Panc1 (cell line): ENCODE measurements at regions not wholly inside any gene's neighbourhood (a gene's known extent, or its start where the extent isn't known, plus 50 kb on each side); places are given as distances from the start of the nearest gene placed in this dataset.
"Not testable (repeated sequence)": the region's sequence is repeated elsewhere in the genome, so short reads cannot be mapped to it uniquely, and the experiment has no call there.

Experiments used
- ATAC-seq: fragments of 200-7000 bp; cut with Tn5 transposase; 2 replicates; pipeline ENCODE4 v1.9.1; 2020; ENCODE audit warnings: mild to moderate bottlenecking, moderate library complexity
- BruUV-seq: library from RNA; stranded (reverse); fragments of 400-500 nt; replicated peaks from 2 replicates; lab custom pipeline; 2021; lab: Mats Ljungman, UMichigan
- CTCF ChIA-PET: fragments of 300-600 bp; sonication (Branson Sonifier 250); formaldehyde crosslinking; loops from one replicate; lab custom pipeline; 2022; ENCODE audit warnings: antibody characterized with exemption; lab: Charles Lee
- POLR2A ChIA-PET: fragments of 300-600 bp; sonication (Branson Sonifier 250); formaldehyde crosslinking; loops from one replicate; lab custom pipeline; 2022; ENCODE audit warnings: antibody characterized with exemption; lab: Charles Lee
- DNase-seq: peaks from one replicate; pipeline ENCODE4 v3.0.0-alpha.2; 2010; ENCODE audit warnings: low read depth, low spot score
- H3K27ac ChIP-seq: 2 replicates; pipeline ENCODE4 v1.5.1; 2011; ENCODE audit warnings: mild to moderate bottlenecking, low read length, inconsistent platforms
- H3K27me3 ChIP-seq: fragments of 200-500 bp; sonication (Bioruptor generic); 2 replicates; pipeline ENCODE4 v1.6.0; 2014; ENCODE audit warnings: low read length, inconsistent platforms; ENCODE audit not compliant: control insufficient read depth, insufficient read depth
- H3K36me3 ChIP-seq: fragments of 200-500 bp; sonication (Bioruptor generic); 2 replicates; pipeline ENCODE4 v1.5.1; 2014; ENCODE audit warnings: inconsistent platforms, mild to moderate bottlenecking, low read length, moderate library complexity; ENCODE audit not compliant: control insufficient read depth, insufficient read depth
- H3K4me1 ChIP-seq: 2 replicates; pipeline ENCODE4 v1.5.1; 2011; ENCODE audit warnings: inconsistent platforms, mild to moderate bottlenecking, low read length, moderate library complexity; ENCODE audit not compliant: control insufficient read depth, insufficient read depth
- H3K4me3 ChIP-seq, 2 experiments: 2 replicates each; pipeline ENCODE4 v1.5.1; 2011 to 2012; ENCODE audit warnings: low read depth in 2 of 2, low read length in 2 of 2, mild to moderate bottlenecking in 2 of 2, inconsistent platforms in 1 of 2, moderate library complexity in 1 of 2
- H3K9me3 ChIP-seq: fragments of 200-500 bp; sonication (Bioruptor generic); 2 replicates; pipeline ENCODE4 v1.5.1; 2014; ENCODE audit warnings: low read depth, mild to moderate bottlenecking, inconsistent platforms, low read length, moderate library complexity; ENCODE audit not compliant: control insufficient read depth, insufficient read depth
- POLR2AphosphoS5 ChIP-seq: IDR thresholded peaks from 2 replicates; pipeline ENCODE4 v1.6.1; 2012; ENCODE audit warnings: mild to moderate bottlenecking, low read depth, low read length, moderate library complexity
- REST ChIP-seq, 2 experiments: IDR thresholded peaks; 2 replicates each; pipeline ENCODE4 v1.6.1; 2011 to 2012; ENCODE audit warnings: low read depth in 2 of 2, control low read depth in 1 of 2, low read length in 1 of 2, mild to moderate bottlenecking in 1 of 2, moderate library complexity in 1 of 2; ENCODE audit not compliant: insufficient read depth in 1 of 2
- SIN3A ChIP-seq: IDR thresholded peaks from 2 replicates; pipeline ENCODE4 v1.6.1; 2012; ENCODE audit warnings: low read depth, mild to moderate bottlenecking, low read length, moderate library complexity, borderline replicate concordance; ENCODE audit not compliant: insufficient read depth
- TCF7L2 ChIP-seq: IDR thresholded peaks from 2 replicates; pipeline ENCODE4 v1.6.1; 2011; ENCODE audit warnings: mild to moderate bottlenecking, low read depth, low read length, inconsistent platforms
- in situ Hi-C: cut with HindIII; loops from 2 replicates; pipeline ENCODE4 v1.10.0; 2016; ENCODE audit warnings: low sequenced_read_pairs, low pct_unique_long_range_greater_than_20kb
- intact Hi-C: fragments of 100-400 bp; cut with micrococcal nuclease; formaldehyde crosslinking; loops from one replicate; pipeline ENCODE4 v1.10.0; 2022; ENCODE audit not compliant: unreplicated experiment

GRCh38 chr16:10282367-10282766, 100.1 kb upstream of the GRIN2A start:
- H3K27ac ChIP-seq = no peak overlapping the region
- BruUV-seq = no TSS peak
- intact Hi-C loops (no loop called here), in situ Hi-C loops (no loop called here)
- DNase-seq = no peak
- H3K4me3 ChIP-seq = no peak overlapping the region
- POLR2A ChIA-PET = no interaction called here
- no peaks in the 10 kb centered on the region for H3K36me3 ChIP-seq
- CTCF ChIA-PET = no interaction called here
- TF ChIP-seq TCF7L2 = no peak
- no peak for TF ChIP-seq POLR2AphosphoS5
- no peak for TF ChIP-seq REST (IDR thresholded peaks at IDR 0.05; ENCODE audit: insufficient read depth in 1 of 2, low read depth in 2 of 2, low read length in 1 of 2)
- no peak for TF ChIP-seq SIN3A
- no peaks in the 10 kb centered on the region for H3K4me1 ChIP-seq
- no peak for ATAC-seq
- no peaks in the 10 kb centered on the region for H3K9me3 ChIP-seq
- no peaks in the 10 kb centered on the region for H3K27me3 ChIP-seq

GRCh38 chr16:10283246-10283645, 101.0 kb upstream of the GRIN2A start:
- ATAC-seq, H3K27ac ChIP-seq, POLR2A ChIA-PET, CTCF ChIA-PET, H3K27me3 ChIP-seq, H3K36me3 ChIP-seq, H3K4me3 ChIP-seq, BruUV-seq, in situ Hi-C loops, intact Hi-C loops, H3K9me3 ChIP-seq, H3K4me1 ChIP-seq, DNase-seq: not testable (repeated sequence)

GRCh38 chr16:10290467-10291105, 95.3 kb upstream of the ATF7IP2 start:
- POLR2A ChIA-PET = not testable (repeated sequence)

GRCh38 chr16:10292197-10292596, 93.7 kb upstream of the ATF7IP2 start:
- H3K27me3 ChIP-seq, POLR2A ChIA-PET, H3K4me1 ChIP-seq, H3K27ac ChIP-seq, BruUV-seq, DNase-seq, H3K36me3 ChIP-seq, H3K4me3 ChIP-seq, in situ Hi-C loops, H3K9me3 ChIP-seq, ATAC-seq, CTCF ChIA-PET, intact Hi-C loops: not testable (repeated sequence)

More at GRCh38 chr16:10290467-10291105, 95.3 kb upstream of the ATF7IP2 start:
- H3K27me3 ChIP-seq, BruUV-seq, ATAC-seq, H3K4me3 ChIP-seq, DNase-seq, H3K27ac ChIP-seq, H3K36me3 ChIP-seq, CTCF ChIA-PET, in situ Hi-C loops, intact Hi-C loops, H3K9me3 ChIP-seq, H3K4me1 ChIP-seq: not testable (repeated sequence)

GRCh38 chr16:10292976-10293375, 92.9 kb upstream of the ATF7IP2 start:
- H3K4me3 ChIP-seq, H3K4me1 ChIP-seq, CTCF ChIA-PET, POLR2A ChIA-PET, H3K27me3 ChIP-seq, H3K36me3 ChIP-seq, H3K9me3 ChIP-seq, BruUV-seq, ATAC-seq, intact Hi-C loops, DNase-seq, in situ Hi-C loops, H3K27ac ChIP-seq: not testable (repeated sequence)

- H3K27me3 ChIP-seq, H3K4me1 ChIP-seq, POLR2A ChIA-PET, H3K36me3 ChIP-seq, ATAC-seq, H3K9me3 ChIP-seq, in situ Hi-C loops, H3K4me3 ChIP-seq, intact Hi-C loops, DNase-seq, H3K27ac ChIP-seq, CTCF ChIA-PET, BruUV-seq: not testable (repeated sequence)
Measured at GRCh38 chr16:10294153-10294552, 91.7 kb upstream of the ATF7IP2 start.
